HEK293T (cell line): ENCODE measurements at regions not wholly inside any gene's neighbourhood (a gene's known extent, or its start where the extent isn't known, plus 50 kb on each side); places are given as distances from the start of the nearest gene placed in this dataset.

Source experiments
- BHLHE40 ChIP-seq: fragments of 450-650 bp; IDR thresholded peaks from 2 replicates; pipeline ENCODE4 v1.6.1; 2016; ENCODE audit warnings: mild to moderate bottlenecking, moderate library complexity, borderline replicate concordance
- CTBP1 ChIP-seq: fragments of 450-650 bp; IDR thresholded peaks from 2 replicates; pipeline ENCODE4 v1.6.1; 2016; ENCODE audit warnings: borderline replicate concordance
- FOXA1 ChIP-seq: fragments of 450-650 bp; IDR thresholded peaks from 2 replicates; pipeline ENCODE4 v1.6.1; 2016; ENCODE audit warnings: mild to moderate bottlenecking
- FOXK2 ChIP-seq: fragments of 450-650 bp; IDR thresholded peaks from 2 replicates; pipeline ENCODE4 v1.6.1; 2016; ENCODE audit warnings: mild to moderate bottlenecking
- FOXM1 ChIP-seq: fragments of 450-650 bp; IDR thresholded peaks from 2 replicates; pipeline ENCODE4 v1.6.1; 2017; ENCODE audit warnings: mild to moderate bottlenecking, borderline replicate concordance
- HDGF ChIP-seq: fragments of 450-650 bp; IDR thresholded peaks from 2 replicates; pipeline ENCODE4 v1.6.1; 2017; ENCODE audit warnings: antibody characterized with exemption, borderline replicate concordance
- L3MBTL2 ChIP-seq: fragments of 450-650 bp; conservative IDR thresholded peaks from 2 replicates; pipeline ENCODE4 v1.6.1; 2016; ENCODE audit warnings: mild to moderate bottlenecking
- SP1 ChIP-seq: fragments of 450-650 bp; IDR thresholded peaks from 2 replicates; pipeline ENCODE4 v1.6.1; 2017
- SUZ12 ChIP-seq: fragments of 450-650 bp; IDR thresholded peaks from 2 replicates; pipeline ENCODE4 v1.6.1; 2016; ENCODE audit warnings: mild to moderate bottlenecking
- TARDBP ChIP-seq: fragments of 450-650 bp; IDR thresholded peaks from 2 replicates; pipeline ENCODE4 v1.6.1; 2016
- ZNF384 ChIP-seq: fragments of 450-650 bp; IDR thresholded peaks from 2 replicates; pipeline ENCODE4 v1.6.1; 2016

GRCh38 chr12:88957358-88957757 is 377.1 kb upstream of the KITLG start:
- TF ChIP-seq BHLHE40: no peak
- TF ChIP-seq SP1: no peak
- TF ChIP-seq L3MBTL2: no peak
- TF ChIP-seq HDGF: no peak
- TF ChIP-seq CTBP1: no peak
- no peak for TF ChIP-seq ZNF384
- TF ChIP-seq TARDBP: no peak
- no peak for TF ChIP-seq FOXA1
- no peak for TF ChIP-seq FOXK2
- TF ChIP-seq FOXM1: no peak
- no peak for TF ChIP-seq SUZ12
